22Rv1 (cell line): ENCODE measurements at regions not wholly inside any gene's neighbourhood (a gene's known extent, or its start where the extent isn't known, plus 50 kb on each side); places are given as distances from the start of the nearest gene placed in this dataset.

ENCODE experiments used
- H3K27ac ChIP-seq: fragments of 450-650 bp; 2 replicates; pipeline ENCODE4 v1.5.1; 2017
- ZFX ChIP-seq: fragments of 450-650 bp; IDR thresholded peaks from 2 replicates; pipeline ENCODE4 v1.6.1; 2017; ENCODE audit warnings: antibody characterized with exemption, borderline replicate concordance
- TF ChIP-seq, protein P1 (sequence below): fragments of 450-650 bp; IDR thresholded peaks from 2 replicates; pipeline ENCODE4 v1.5.1; 2017; ENCODE audit warnings: mild to moderate bottlenecking

DNA sequence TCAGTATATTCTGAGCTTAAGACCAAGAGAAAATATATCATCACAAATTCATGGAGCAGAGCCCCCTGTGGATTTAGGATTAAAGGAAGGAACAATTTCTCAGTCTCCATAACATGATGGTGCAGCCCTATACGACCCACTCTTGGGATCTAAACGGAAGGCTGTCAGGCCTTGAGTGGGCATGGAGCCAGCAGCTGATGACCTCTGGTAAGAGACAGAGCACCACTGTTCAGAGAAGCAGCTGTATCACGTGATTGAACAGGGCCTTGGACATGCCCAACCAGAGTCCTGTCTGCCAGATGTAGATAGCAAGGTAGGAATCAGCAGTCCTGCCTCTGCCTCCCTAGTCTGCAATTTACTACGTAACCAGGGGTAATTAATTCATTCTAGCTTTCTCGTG is 259.4 kb upstream of the POU3F2 start:
- no peak overlapping the region for H3K27ac ChIP-seq
- no peak for TF ChIP-seq ZFX
- TF ChIP-seq, protein P1, sequence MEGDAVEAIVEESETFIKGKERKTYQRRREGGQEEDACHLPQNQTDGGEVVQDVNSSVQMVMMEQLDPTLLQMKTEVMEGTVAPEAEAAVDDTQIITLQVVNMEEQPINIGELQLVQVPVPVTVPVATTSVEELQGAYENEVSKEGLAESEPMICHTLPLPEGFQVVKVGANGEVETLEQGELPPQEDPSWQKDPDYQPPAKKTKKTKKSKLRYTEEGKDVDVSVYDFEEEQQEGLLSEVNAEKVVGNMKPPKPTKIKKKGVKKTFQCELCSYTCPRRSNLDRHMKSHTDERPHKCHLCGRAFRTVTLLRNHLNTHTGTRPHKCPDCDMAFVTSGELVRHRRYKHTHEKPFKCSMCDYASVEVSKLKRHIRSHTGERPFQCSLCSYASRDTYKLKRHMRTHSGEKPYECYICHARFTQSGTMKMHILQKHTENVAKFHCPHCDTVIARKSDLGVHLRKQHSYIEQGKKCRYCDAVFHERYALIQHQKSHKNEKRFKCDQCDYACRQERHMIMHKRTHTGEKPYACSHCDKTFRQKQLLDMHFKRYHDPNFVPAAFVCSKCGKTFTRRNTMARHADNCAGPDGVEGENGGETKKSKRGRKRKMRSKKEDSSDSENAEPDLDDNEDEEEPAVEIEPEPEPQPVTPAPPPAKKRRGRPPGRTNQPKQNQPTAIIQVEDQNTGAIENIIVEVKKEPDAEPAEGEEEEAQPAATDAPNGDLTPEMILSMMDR, result no peak

DNA sequence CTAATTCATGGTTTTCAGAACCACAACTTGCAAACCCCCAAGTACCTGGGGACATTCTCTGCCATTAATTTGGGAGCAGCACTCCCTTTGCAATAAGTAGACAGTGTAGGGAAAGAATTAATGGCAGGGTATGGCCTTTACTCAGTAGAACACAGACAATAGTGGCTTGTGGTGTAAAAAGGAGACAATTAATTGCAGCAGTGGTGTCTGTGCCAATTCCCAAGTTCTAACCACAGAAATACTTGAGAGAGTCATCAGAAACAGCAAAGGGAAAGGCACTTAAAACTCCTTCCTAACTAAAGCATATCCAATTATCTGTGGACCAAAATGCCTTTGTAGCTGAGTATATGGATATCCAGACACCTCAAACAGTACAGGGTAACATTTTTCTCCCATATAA is 257.6 kb upstream of the POU3F2 start:
- no peak overlapping the region for H3K27ac ChIP-seq
- TF ChIP-seq, protein P1, result no peak
- no peak for TF ChIP-seq ZFX

DNA sequence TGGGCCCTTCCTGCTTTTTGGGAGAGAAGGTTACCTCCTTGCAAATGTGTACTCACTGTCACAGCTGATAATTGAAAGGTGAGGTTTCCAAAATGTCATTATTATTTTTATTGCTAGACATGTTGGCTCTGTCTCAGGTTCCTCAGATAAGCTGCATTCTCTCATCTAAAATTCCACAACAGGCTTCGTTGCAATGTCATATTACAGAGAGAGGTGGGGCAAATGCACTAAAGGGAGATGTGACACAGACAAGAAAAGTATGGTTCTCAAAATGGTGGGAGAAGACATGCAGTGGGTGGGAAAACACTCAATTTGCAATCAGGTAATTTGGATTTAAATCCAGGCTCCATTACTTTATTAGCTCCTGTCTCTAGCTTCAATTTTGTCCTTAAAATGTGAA is 256.4 kb upstream of the POU3F2 start:
- no peak for TF ChIP-seq ZFX
- TF ChIP-seq, protein P1, result no peak

DNA sequence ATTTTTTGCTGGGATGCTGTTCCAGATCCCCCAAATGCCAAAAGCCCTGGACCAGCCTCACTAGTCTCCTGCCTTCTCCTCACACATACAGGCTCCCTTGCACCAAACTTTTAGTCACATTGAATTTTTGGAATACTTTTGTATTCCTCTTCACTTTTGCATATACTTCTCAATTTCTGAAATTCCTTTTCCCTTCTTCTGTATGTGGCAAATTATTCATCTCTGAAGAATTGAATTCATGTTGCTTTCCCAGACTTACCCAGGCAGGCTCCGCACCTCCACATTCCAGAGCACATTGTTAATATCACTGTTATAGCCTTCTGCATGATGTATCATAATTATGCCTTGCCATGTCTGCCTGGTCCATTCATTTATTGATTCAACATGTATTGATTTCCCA is 255.3 kb upstream of the POU3F2 start:
- H3K27ac ChIP-seq, result no peak overlapping the region
- no peak for TF ChIP-seq ZFX
- TF ChIP-seq, protein P1, result no peak

More for the DNA sequence above, 256.4 kb upstream of the POU3F2 start:
- no peak overlapping the region for H3K27ac ChIP-seq

DNA sequence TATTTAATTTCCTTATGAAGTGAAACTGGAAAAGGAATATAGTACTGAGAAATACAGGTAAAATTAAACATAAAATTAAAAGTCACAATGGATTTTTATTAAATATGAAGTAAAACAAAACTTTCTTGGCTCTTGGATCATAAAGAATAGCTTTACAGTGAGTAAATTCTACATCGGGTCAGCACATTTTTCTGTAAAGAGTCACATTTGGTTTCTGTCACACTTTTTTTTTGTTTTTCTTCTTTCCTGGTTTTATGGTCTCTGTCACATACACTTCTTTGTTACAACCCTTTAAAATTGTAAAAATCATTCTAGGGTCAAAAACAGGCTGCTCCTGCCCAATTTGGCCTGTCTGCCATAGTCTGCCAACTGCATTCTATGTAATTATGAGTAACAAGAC is 254.4 kb upstream of the POU3F2 start:
- TF ChIP-seq, protein P1, result no peak
- TF ChIP-seq ZFX, result no peak

DNA sequence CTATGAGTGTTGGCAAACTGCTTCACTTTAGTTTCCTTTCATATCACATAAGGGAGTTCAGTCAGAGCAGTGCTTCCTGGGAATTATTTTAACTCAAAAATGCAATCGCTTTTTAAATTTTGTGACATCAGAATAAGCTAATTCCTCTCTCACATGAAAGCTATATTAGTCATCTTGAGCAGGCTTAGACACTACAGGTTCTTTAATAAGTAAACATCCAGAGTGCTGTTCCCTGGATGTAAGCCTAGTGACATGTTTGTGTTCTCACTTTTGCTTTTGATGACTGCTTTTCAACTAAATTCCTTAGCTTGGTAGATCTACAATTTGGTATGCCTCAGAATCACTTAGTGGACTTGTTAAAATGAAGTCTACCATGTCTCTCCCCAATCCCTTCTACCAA is 252.7 kb upstream of the POU3F2 start:
- no peak overlapping the region for H3K27ac ChIP-seq
- TF ChIP-seq ZFX, result no peak
- TF ChIP-seq, protein P1, result no peak

More for the DNA sequence above, 254.4 kb upstream of the POU3F2 start:
- H3K27ac ChIP-seq, result no peak overlapping the region

DNA sequence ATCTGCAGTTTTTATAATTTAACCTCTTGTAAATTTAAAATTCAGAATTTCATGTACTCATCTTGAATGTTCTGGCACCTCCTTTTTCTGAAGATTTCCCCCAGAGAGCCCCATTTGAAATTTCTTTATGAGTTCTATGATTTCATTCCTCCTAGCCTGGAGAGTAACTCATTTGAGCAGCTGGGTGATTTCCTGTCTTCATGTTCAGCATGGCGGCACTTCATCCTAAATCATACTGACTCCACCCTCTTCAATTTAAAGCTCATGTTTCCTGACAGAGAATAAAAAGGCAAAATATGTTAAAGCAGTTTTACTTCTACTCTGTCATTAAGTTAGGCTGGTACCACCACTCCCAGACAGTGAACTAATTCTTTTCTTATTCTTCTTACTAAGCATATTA is 250.9 kb upstream of the POU3F2 start:
- TF ChIP-seq, protein P1, result no peak
- TF ChIP-seq ZFX, result no peak
- H3K27ac ChIP-seq, result no peak overlapping the region
